Neural cell (in vitro differentiated cells): ENCODE measurements at regions not wholly inside any gene's neighbourhood (a gene's known extent, or its start where the extent isn't known, plus 50 kb on each side); places are given as distances from the start of the nearest gene placed in this dataset.

Experiments used
- H2AFZ ChIP-seq: fragments of 200-600, 300-800 bp; sonication (generic), shearing (Covaris generic); 2 replicates; pipeline ENCODE4 v1.6.0; 2014; ENCODE audit warnings: low read depth, mild to moderate bottlenecking, antibody characterized with exemption, low read length, moderate library complexity
- H3F3A ChIP-seq: fragments of 200-600 bp; shearing (Covaris generic); 2 replicates; pipeline ENCODE4 v1.6.1; 2016; ENCODE audit warnings: mild to moderate bottlenecking, moderate library complexity, mixed read lengths, antibody characterized with exemption, low read length; ENCODE audit not compliant: insufficient read depth, poor library complexity, severe bottlenecking
- H3K27ac ChIP-seq: fragments of 200-600, 300-800 bp; sonication (generic), shearing (Covaris generic); 2 replicates; pipeline ENCODE4 v1.5.1; 2014; ENCODE audit warnings: mild to moderate bottlenecking, low read length, moderate library complexity
- H3K27me3 ChIP-seq: fragments of 300-800, 200-600 bp; sonication (generic), shearing (Covaris generic); 2 replicates; pipeline ENCODE4 v1.6.0; 2014; ENCODE audit warnings: mild to moderate bottlenecking, low read depth, low read length, moderate library complexity; ENCODE audit not compliant: insufficient read depth
- H3K36me3 ChIP-seq: fragments of 300-800, 200-600 bp; sonication (generic), shearing (Covaris generic); 2 replicates; pipeline ENCODE4 v1.5.1; 2014; ENCODE audit warnings: mild to moderate bottlenecking, antibody characterized with exemption, low read length, moderate library complexity; ENCODE audit not compliant: insufficient read depth
- H3K4me2 ChIP-seq: fragments of 300-800, 200-600 bp; sonication (generic), shearing (Covaris generic); 2 replicates; pipeline ENCODE4 v1.6.0; 2014; ENCODE audit warnings: mild to moderate bottlenecking, low read length
- H3K4me3 ChIP-seq: fragments of 300-800, 200-600 bp; sonication (generic), shearing (Covaris generic); 2 replicates; pipeline ENCODE4 v1.5.1; 2014; ENCODE audit warnings: mild to moderate bottlenecking, low read length, moderate library complexity
- H3K79me2 ChIP-seq: fragments of 200-600 bp; shearing (Covaris generic); replicated peaks from 2 replicates; pipeline ENCODE4 v1.6.0; 2014; ENCODE audit warnings: mild to moderate bottlenecking, low read length, moderate library complexity; ENCODE audit not compliant: insufficient read depth
- H3K9ac ChIP-seq: fragments of 300-800, 200-600 bp; sonication (generic), shearing (Covaris generic); 2 replicates; pipeline ENCODE4 v1.6.1; 2016; ENCODE audit warnings: mild to moderate bottlenecking, low read length, mixed read lengths
- H3K9me2 ChIP-seq: fragments of 200-600 bp; shearing (Covaris generic); 2 replicates; pipeline ENCODE4 v1.6.1; 2016; ENCODE audit warnings: mild to moderate bottlenecking, low read length, mixed read lengths; ENCODE audit not compliant: insufficient read depth
- H3K9me3 ChIP-seq: fragments of 200-600, 300-800 bp; sonication (generic), shearing (Covaris generic); 2 replicates; pipeline ENCODE4 v1.6.1; 2016; ENCODE audit warnings: mild to moderate bottlenecking, mixed run types, low read length, moderate library complexity, mixed read lengths
- H4K20me1 ChIP-seq: fragments of 200-600 bp; shearing (Covaris generic); 2 replicates; pipeline ENCODE4 v1.6.1; 2016; ENCODE audit warnings: mild to moderate bottlenecking, mixed run types; ENCODE audit not compliant: insufficient read depth
- EP300 ChIP-seq: fragments of 450-650 bp; conservative IDR thresholded peaks from 2 replicates; pipeline ENCODE4 v1.6.1; 2014; ENCODE audit warnings: antibody characterized with exemption, mild to moderate bottlenecking, moderate library complexity; ENCODE audit not compliant: poor library complexity, severe bottlenecking
- EZH2 ChIP-seq: fragments of 200-600, 300-800 bp; shearing (Covaris generic), sonication (generic); IDR thresholded peaks from 2 replicates; pipeline ENCODE4 v1.6.1; 2014; ENCODE audit warnings: antibody characterized with exemption, low read length, borderline replicate concordance, mild to moderate bottlenecking; ENCODE audit not compliant: insufficient read depth, poor library complexity, severe bottlenecking
- MXI1 ChIP-seq: fragments of 450-650 bp; conservative IDR thresholded peaks from 2 replicates; pipeline ENCODE4 v1.6.1; 2014; ENCODE audit warnings: antibody characterized with exemption, mild to moderate bottlenecking; ENCODE audit not compliant: poor library complexity, severe bottlenecking
- POLR2AphosphoS5 ChIP-seq: IDR thresholded peaks from 2 replicates; pipeline ENCODE4 v1.6.1; 2012
- RAD21 ChIP-seq: fragments of 450-650 bp; conservative IDR thresholded peaks from 2 replicates; pipeline ENCODE4 v1.6.1; 2014; ENCODE audit warnings: antibody characterized with exemption, mild to moderate bottlenecking, moderate library complexity
- SMC3 ChIP-seq: fragments of 450-650 bp; conservative IDR thresholded peaks from 2 replicates; pipeline ENCODE4 v1.6.1; 2014; ENCODE audit warnings: antibody characterized with exemption, mild to moderate bottlenecking, moderate library complexity; ENCODE audit not compliant: poor library complexity
- TAF1 ChIP-seq: IDR thresholded peaks from 2 replicates; pipeline ENCODE4 v1.6.1; 2012; ENCODE audit warnings: low read depth
- TF ChIP-seq, protein P1 (sequence below): IDR thresholded peaks from 2 replicates; pipeline ENCODE4 v1.6.1; 2012; ENCODE audit warnings: borderline replicate concordance
- TF ChIP-seq, protein P2 (sequence below): fragments of 450-650 bp; IDR thresholded peaks from 2 replicates; pipeline ENCODE4 v1.5.1; 2014; ENCODE audit warnings: antibody characterized with exemption, mild to moderate bottlenecking, moderate library complexity; ENCODE audit not compliant: poor library complexity, severe bottlenecking

DNA sequence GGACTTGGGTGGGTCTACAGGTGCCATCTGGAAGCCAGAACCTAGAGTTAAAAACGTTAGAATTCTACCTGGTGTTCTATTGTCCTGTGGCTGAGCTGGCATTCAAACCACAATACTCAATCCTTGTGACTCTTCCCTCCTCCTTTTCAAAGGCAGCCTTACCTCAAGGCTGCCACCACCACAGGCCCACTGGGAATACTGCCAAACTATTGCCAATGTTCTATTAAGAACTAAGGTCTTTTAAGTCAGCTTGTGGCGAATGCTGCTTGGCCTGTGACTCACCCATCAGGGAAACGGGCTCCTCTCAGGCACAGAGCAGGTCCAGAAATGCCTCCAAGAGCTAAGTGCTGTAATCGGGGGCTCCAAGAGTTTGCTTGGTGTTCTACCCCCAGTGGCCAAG is 1008.4 kb downstream of the JRKL start:
- Histone ChIP-seq H3K27me3 (no peaks in the 10 kb centered on the region), H3K4me2 (no peak overlapping the region)
- TF ChIP-seq MXI1 (no peak), EP300 (no peak), TAF1 (no peak), POLR2AphosphoS5 (no peak), SMC3 (no peak)
- TF ChIP-seq, protein P1, sequence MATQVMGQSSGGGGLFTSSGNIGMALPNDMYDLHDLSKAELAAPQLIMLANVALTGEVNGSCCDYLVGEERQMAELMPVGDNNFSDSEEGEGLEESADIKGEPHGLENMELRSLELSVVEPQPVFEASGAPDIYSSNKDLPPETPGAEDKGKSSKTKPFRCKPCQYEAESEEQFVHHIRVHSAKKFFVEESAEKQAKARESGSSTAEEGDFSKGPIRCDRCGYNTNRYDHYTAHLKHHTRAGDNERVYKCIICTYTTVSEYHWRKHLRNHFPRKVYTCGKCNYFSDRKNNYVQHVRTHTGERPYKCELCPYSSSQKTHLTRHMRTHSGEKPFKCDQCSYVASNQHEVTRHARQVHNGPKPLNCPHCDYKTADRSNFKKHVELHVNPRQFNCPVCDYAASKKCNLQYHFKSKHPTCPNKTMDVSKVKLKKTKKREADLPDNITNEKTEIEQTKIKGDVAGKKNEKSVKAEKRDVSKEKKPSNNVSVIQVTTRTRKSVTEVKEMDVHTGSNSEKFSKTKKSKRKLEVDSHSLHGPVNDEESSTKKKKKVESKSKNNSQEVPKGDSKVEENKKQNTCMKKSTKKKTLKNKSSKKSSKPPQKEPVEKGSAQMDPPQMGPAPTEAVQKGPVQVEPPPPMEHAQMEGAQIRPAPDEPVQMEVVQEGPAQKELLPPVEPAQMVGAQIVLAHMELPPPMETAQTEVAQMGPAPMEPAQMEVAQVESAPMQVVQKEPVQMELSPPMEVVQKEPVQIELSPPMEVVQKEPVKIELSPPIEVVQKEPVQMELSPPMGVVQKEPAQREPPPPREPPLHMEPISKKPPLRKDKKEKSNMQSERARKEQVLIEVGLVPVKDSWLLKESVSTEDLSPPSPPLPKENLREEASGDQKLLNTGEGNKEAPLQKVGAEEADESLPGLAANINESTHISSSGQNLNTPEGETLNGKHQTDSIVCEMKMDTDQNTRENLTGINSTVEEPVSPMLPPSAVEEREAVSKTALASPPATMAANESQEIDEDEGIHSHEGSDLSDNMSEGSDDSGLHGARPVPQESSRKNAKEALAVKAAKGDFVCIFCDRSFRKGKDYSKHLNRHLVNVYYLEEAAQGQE, result no peak
- TF ChIP-seq, protein P2, sequence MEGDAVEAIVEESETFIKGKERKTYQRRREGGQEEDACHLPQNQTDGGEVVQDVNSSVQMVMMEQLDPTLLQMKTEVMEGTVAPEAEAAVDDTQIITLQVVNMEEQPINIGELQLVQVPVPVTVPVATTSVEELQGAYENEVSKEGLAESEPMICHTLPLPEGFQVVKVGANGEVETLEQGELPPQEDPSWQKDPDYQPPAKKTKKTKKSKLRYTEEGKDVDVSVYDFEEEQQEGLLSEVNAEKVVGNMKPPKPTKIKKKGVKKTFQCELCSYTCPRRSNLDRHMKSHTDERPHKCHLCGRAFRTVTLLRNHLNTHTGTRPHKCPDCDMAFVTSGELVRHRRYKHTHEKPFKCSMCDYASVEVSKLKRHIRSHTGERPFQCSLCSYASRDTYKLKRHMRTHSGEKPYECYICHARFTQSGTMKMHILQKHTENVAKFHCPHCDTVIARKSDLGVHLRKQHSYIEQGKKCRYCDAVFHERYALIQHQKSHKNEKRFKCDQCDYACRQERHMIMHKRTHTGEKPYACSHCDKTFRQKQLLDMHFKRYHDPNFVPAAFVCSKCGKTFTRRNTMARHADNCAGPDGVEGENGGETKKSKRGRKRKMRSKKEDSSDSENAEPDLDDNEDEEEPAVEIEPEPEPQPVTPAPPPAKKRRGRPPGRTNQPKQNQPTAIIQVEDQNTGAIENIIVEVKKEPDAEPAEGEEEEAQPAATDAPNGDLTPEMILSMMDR, result no peak

DNA sequence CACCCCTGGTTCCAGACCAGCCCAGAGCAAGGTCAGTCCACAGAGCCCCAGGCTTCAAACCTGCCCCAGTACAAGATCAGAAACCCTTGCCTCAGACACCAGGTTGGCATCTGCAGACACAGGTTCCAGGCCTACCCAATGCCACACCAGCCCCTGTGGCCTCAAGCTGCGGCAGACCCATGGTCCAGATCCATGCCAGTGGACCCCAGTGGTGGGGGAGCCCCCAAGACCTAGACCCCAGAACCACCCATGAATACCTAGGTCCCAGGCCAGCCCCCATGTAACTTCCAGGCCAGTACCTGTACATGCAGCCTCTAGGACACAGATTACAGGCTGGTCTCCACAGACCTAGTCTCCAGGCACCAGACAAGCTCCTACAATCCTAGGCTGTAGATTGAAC is 1019.3 kb downstream of the JRKL start:
- peaks cover 6% of the 10 kb centered on the region for H3K9me3 ChIP-seq
- TF ChIP-seq TAF1 (no peak), SMC3 (no peak)
- H3K27ac ChIP-seq, result no peak overlapping the region
- no peaks in the 10 kb centered on the region for H3K27me3 ChIP-seq
- H3K4me2 ChIP-seq, result no peak overlapping the region
- H3K79me2 ChIP-seq, result no peaks in the 10 kb centered on the region
- no peaks in the 10 kb centered on the region for H3K36me3 ChIP-seq
- H4K20me1 ChIP-seq, result no peaks in the 10 kb centered on the region
- no peak overlapping the region for H3K9ac ChIP-seq
- H3K9me2 ChIP-seq, result no peaks in the 10 kb centered on the region
- H3K4me3 ChIP-seq, result no peak overlapping the region
- H3F3A ChIP-seq, result no peaks in the 10 kb centered on the region
- no peak overlapping the region for H2AFZ ChIP-seq

More for the DNA sequence above, 1008.4 kb downstream of the JRKL start:
- Histone ChIP-seq H3K9me2 (no peaks in the 10 kb centered on the region), H3K4me3 (no peak overlapping the region), H2AFZ (no peak overlapping the region), H3K9me3 (no peaks in the 10 kb centered on the region), H3K36me3 (no peaks in the 10 kb centered on the region), H3K27ac (no peak overlapping the region), H3K79me2 (no peaks in the 10 kb centered on the region), H3K9ac (no peak overlapping the region), H4K20me1 (no peaks in the 10 kb centered on the region), H3F3A (no peaks in the 10 kb centered on the region)

DNA sequence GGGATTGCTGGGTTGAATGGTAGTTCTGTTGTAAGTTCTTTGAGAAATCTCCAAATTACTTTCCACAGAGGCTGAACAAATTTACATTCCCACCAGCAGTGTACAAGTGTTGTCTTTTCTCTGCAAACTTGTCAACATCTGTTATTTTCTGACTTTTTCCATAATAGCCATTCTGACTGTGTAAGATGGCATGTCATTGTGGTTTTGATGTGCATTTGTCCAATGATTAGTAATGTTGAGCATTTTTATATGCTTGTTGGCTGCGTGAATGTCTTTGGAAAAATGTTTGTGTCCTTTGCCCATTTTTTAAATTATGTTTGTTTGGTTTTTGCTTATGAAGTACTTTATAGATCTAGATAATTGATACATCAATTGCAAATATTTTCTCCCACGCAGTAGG is 1025.0 kb downstream of the JRKL start:
- no peaks in the 10 kb centered on the region for H3K79me2 ChIP-seq
- H3K9me2 ChIP-seq, result no peaks in the 10 kb centered on the region
- H3K27me3 ChIP-seq, result no peaks in the 10 kb centered on the region
- no peaks in the 10 kb centered on the region for H3F3A ChIP-seq
- peaks cover 1% of the 10 kb centered on the region for H3K9me3 ChIP-seq
- H3K4me3 ChIP-seq, result no peak overlapping the region
- no peaks in the 10 kb centered on the region for H3K36me3 ChIP-seq
- H4K20me1 ChIP-seq, result no peaks in the 10 kb centered on the region
- TF ChIP-seq POLR2AphosphoS5 (no peak), RAD21 (no peak), MXI1 (no peak), TAF1 (no peak), EP300 (no peak), SMC3 (no peak), EZH2 (no peak)
- TF ChIP-seq, protein P2, result no peak
- TF ChIP-seq, protein P1, result no peak
- no peak overlapping the region for H3K4me2 ChIP-seq
- H2AFZ ChIP-seq, result no peak overlapping the region
- no peak overlapping the region for H3K27ac ChIP-seq
- H3K9ac ChIP-seq, result no peak overlapping the region
